Fibroblast of skin of left biceps (primary cell): ENCODE measurements at regions not wholly inside any gene's neighbourhood (a gene's known extent, or its start where the extent isn't known, plus 50 kb on each side); places are given as distances from the start of the nearest gene placed in this dataset.

Experiments
- DNase-seq, 2 experiments: peaks; one replicate each; pipeline ENCODE4 v3.0.0-alpha.2; 2013; ENCODE audit warnings: low read depth in 2 of 2

DNA sequence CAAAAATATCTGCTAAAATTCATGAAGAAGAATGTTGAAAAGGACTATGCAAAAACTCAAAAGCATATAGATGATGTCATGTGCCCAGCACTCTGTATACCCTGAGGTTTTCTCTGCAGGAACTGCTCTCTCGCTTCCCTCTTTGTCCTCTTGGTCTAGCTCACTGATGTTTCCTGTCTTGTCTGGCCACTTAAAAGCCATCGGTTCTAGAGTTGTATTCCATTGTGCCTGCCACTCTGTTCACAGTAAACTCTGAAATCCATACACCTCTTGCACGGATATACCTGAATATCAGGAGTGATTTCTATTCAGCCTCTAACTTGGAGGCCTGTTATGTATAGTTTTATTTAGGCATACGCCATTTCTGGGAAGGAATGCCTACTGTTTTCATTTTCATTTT is 101.0 kb upstream of the CNTNAP4 start:
- no peak for DNase-seq

DNA sequence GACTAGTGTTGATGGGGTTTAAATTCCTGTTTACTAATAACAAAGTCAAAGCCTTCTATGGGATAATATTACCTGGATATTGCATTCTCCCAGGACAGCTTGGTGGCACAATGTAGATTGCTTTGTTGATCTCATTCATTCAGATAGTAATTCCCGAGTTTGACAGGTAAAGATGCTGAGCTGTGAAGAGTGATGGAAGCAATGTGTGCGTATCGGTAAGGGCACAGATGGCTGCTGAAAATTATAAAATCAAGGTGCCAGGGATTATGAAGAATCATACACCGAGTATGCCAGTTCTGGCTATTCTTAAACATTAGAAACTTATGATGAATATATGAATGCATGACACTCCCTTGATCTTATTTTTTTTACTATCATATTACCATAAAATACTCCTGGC is 100.6 kb upstream of the CNTNAP4 start:
- no peak for DNase-seq

DNA sequence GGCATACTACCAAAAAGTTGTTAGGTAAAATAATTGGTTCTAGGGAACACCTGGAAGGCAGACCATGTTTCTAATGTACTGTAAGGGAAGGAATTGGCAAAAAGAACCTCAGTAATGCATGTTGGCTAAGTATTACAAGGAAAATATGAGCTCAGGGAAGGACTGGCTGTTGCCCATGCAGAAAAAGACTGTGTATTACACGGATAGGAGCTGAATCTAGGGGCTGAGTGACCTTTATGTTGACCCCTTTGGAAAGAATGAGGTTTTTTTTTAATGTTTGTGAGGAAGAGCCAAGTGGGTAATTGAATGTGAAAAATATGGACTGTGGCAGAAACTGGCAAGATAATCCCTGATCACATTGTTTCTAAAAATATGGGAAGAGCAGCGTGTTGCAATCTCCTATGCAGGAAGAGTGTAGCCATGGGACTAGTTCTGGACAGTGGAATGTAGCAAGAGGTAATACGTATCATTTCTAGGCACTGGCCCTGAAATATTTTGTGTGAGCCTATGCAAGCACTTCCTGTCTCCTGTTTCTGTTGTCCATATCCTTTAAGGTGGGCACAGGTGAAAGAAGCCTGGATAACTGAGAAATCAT is 95.1 kb upstream of the CNTNAP4 start:
- no peak for DNase-seq

DNA sequence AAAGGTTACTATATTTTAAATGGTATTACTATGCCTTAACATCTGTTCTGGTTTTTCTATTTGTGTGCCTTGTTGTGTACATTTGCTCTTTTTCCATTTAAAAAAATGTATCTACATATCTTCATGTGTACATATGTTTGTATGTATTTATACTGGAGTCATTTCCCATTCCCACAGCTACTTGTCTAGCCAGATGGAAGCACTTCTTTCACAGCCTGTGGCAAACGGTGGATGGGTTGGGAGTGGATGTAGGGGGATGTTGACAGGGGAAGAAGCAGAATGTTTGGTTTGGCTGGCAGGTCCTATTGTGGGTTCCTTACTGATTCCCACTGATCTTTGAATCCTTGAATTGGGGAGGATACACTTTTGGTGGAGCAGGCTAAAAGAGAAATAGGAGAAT is 93.6 kb upstream of the CNTNAP4 start:
- no peak for DNase-seq

DNA sequence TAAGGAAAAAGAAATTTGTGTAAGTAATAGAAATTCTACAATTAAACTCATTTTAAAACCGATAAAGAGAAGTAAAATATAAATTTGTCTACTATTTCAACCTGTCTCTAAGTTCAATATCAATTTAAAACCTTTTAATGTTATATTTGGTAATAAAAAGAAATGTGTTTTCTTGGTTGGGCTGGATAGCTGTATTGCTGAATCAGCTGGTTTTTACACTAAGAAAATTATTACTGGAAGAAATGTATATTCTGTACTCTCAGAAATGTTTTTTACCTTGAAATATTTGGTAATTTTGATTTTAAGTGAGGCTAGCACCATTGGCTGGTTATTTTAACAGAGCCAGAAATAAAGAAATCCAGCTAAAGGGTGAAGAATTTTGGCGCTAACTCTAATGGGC is 87.1 kb upstream of the CNTNAP4 start:
- no peak for DNase-seq

DNA sequence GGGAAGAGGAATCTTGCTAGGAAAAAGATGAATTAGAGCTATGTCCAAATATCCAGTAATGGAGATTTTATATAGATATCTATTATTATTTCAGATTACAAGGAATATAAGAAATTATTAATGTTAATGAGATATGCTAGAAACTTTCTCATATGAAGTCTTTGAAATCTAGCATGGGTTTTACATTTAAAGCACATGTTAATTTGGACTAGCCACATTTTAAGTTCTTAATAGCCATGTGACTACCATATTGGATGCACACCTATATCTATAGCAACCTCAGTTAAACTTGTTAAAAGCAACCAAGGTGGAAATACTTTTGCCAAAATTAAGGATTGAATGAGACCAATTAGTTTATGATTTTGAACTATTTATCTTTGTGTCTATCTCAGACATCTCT is 86.7 kb upstream of the CNTNAP4 start:
- no peak for DNase-seq

DNA sequence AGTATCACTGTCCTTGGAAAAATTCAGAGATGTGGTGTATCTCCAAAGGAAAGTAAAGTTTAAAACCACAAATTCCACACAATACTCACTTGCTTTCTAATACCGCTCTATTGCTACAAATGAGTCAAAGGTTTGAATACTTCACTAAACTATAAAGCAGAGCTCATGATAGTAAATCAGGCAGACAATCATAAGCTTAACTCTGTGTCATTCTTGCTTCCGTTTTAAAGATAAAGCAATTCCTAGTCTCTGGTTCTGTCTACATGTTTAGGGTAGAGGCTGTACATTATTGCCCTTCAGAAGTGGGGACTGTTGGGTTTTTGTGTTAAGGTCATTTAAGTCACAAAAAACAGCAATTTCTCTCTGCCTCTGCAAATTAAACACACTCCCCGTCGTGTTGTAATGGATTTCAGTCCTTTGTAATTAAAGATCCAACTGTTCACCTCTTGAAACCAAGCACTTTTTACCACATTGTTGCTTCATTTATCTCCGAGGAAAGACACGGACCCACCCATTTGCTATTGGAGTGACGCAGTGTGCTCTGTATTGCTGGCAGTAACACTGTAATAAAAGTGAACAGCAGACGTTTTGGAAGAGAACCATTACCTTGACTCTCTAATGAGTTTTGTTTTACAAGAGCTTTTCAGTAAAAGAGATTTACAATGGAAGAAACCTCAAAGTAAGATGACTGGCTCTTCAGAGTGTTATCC is 83.1 kb upstream of the CNTNAP4 start:
- no peak for DNase-seq

DNA sequence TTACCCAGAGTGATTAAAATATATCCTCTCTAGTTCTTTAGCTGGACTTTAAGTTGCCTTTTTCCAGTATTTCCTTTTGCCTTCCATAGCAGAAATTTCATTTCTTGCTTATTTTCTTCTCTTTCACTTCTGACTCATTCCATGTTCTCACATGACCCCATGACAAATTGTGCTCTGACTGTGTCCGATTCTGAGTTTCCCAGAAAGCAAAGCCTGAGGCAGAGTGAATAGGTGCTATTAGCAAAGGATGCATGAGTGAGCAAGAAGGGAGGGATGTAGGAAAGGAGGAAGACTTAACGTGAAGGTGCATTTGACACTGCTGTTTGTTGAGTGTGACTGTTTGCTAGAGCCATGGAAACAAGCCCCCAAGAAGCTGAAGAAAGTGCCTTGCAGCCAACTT is 82.6 kb upstream of the CNTNAP4 start:
- no peak for DNase-seq

DNA sequence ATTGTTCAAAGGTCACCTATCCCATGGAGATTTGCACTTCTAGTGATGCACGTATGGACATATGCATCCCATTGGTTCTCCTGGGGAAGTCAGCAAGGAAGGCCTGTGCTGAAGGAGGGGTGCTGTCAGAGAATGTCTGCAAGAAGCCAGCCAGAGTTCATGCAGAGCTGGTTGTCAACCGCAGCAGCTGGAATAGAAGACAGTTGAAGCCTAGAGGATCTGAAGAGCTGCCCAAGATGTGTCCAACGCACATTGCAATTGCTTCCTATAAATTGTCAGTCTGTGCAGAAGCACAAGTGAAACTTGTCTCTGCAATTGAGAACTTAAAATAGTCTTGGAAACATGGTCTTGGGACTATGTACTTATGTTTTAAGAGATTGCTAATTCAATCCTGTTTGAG is 82.1 kb upstream of the CNTNAP4 start:
- no peak for DNase-seq

DNA sequence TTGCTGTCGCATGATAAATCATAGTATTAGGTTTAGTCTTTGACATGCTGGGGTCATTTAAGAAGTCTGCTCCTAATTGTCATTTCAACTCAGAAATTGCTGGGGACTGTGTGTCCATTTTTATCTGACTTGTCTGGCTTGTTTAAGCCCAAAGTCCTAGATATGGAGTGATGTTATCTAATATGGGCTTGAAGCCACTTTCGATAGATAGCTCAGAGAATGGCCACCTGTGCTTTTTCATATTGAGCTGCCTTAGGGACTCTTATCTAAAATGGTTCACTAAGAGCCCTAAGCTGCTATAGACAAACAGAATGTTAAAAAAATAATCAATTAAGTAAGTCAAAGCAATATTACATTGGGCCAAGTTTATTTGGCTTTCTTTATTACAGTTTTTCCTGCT is 81.6 kb upstream of the CNTNAP4 start:
- no peak for DNase-seq

DNA sequence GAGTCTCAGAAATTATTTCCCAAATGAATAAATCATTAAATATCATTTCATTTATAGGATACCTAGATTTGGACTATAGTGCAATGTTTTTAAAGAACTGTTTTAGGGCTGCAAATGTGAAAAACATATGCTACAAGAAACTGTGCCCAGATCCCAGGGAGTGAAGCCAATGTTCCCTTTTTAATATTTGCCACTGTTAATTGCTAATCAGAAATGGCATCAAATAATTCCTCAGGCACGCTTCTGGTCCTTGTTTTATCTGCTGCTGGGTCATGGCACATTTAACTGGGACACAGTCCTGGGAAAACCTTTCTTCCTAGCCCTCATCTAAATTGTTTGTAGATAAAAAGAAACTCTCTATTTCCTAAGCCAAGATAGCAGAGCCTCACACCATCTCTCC is 79.3 kb upstream of the CNTNAP4 start:
- DNase-seq = no peak

DNA sequence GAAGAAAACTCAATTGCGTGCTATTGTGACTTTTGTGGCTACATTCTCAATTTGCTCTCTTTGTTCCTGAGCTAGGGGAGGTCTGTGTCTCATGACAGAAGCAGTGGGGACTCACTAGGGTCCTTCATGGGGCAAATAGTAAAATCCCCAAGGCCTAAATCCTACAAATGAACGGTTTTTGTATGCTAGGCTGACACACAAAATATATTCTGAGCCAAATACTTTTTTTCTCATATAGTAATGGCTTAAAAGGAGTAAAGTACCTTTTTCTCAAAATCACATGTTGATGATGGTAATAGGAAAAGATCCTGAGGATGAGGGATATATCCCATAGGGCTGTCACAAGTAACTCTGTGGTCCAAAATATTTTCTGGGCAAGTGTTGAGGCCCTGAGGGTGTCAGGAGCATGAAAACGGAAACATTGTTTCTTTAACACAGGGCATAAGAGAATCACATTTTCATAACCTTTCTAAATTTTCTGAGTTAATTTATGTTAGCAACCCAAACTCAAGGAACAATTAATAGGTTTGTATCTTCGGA is 77.5 kb upstream of the CNTNAP4 start:
- no peak for DNase-seq

DNA sequence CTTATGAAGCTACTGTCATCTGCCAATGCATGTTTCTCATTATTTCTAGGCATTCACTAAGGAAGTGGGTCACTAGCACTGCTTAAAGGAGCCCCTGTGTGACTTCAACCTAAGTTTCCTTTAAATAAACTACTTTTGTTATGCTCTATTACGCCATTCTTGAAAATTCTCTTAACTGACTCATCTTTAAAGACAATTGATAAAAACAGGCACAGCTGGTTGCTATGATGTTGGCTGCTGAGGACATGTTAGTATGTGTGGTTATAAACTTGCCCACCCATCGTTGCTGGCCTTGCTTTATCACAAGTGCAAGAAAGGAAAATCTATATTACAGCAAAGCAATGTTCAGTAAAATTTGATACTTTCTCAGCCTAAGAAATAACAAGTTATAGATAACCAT is 75.8 kb upstream of the CNTNAP4 start:
- DNase-seq = no peak

DNA sequence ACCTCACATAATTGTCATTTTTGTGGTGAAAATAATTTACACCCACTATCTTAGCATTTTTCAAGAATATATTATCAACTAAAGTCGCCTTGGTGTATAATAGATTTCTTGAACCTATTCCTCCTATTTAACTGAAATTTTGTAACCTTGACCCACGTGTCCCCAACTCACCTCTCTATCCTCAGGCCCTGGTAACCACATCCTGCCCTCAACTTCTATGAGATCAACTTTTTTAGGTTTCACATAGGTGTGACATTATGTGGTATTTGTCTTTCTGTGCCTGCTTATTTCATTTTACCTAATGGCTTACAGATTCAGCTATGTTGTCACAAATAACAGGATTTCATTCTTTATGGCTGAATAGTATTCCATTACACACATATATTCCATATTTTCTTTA is 73.0 kb upstream of the CNTNAP4 start:
- DNase-seq = no peak

DNA sequence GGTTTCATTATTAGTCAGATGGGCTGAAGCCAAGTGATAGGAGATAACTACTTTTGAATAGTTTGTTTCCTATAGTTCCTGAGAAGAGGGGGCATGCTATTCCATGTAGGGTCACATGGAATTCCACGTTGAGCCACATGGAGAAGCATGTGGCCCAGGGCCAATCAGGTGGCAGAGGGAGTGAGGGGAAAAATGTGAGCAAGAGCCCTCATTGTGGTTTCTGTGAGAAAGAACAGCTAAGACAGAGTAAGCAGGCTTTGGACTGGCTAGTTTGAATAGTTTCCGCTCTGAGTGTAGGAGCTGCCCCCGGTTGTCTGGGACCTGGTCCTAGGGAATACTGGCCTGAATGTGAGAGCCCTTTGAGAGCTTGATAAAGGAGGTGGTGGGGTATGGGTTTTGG is 69.9 kb upstream of the CNTNAP4 start:
- no peak for DNase-seq

DNA sequence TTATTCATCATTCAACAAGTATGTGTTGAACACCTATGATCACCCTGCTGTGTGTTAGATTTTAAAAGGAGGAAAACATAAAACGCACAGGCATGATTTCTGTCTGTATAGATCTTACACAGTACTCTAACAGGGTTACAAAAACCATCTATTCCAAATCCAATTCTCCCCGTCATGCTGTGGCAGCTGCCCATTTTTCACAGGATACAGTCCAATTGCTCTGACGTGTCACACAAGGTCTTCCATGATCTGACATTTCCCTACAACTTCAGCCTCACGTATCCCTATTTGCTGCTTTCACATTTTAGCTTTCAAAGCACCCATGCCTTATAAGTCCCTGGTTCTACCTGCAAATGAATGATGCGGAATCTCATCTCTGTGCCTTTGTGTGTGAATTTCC is 67.0 kb upstream of the CNTNAP4 start:
- no peak for DNase-seq

DNA sequence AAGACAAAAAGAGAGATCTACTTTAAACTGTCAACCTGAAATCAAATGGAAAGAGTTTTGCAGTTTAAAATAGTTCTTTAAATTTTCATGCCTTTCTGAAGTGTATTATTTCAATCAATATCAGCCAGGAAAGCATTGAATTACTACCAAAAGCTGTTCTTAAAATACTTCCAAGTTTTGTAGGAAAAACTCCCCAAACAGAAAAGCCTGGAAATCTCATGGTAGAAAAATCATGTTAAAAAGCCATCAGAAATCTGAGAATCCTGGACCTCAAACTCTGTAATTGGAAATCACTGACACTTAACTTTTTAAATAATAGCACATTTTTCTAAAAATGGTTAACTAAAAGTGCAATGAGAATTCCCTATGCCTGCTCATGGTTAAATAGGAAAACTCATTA is 63.3 kb upstream of the CNTNAP4 start:
- DNase-seq = no peak

DNA sequence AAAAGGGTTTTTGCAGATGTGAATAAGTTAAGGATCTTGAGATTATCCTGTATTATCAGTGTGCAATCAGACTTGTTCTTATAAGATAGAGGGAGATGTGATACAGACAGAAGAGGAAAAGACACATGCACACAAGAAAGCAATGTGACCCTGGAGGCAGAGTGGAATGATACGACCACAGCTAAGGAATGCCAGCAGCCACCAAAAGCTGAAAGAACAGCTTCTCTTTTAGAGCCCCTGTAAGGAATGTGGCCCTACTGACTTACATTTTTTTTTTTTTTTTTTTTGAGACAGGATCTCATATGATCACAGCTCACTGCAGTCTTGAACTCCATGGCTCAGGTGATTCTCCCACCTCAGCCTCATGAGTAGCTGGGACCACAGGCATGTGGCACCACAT is 62.3 kb upstream of the CNTNAP4 start:
- no peak for DNase-seq

DNA sequence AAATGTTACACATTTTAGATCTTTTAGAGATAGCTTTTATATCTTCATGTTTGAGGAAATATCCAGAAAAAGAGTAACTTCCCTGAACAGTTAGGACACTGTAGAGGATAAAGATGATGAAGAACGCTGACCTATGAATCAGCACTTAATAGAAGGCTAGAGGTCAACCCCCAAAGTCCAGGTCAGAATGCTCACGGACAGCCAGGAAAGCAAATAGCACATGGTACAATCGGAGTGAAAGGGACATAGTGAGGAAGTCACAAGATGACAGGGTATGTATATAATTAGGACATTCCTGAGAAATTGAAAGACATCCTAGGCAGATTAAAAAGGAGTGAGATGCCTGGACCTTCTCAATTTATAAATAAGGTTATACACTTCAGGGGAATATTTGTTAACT is 55.1 kb upstream of the CNTNAP4 start:
- DNase-seq = no peak

DNA sequence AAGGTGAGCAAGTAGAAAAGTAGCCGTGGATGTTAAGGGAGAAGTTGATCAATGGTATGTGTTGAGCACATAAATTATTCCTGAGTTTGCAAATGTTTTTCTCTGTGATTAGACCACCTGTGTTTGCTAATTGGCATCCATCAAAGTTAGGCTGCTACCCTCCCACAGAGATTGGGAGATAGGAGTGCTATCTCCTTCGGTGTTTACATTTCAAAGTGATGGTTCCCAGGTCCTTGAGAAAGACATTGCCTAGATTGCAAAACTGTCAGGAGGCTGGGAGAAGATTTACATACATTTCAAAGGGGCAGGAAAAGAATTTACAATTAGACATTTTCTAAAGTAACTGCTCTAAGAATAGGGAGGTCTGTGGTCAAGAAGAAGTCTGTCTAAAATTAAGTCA is 54.3 kb upstream of the CNTNAP4 start:
- no peak for DNase-seq

DNA sequence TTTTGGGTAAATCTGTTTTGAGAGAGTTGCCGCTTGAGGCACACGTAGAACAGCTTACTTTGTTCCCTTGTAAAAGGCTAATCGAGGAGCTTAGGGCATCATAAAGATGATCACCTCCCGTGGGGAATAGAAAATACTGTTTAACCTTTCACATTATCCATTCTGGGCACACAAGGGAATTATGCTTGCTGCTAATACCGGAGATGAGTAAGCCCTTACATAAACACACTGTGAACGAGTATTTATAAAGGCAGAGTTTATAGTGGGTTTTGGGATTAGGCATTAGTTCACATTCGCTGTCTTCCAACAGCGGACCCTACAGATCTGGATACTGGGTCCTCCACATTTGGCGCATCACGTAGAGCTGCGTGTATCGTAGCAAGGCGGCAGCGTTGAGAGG is 51.2 kb upstream of the CNTNAP4 start:
- DNase-seq = no peak

DNA sequence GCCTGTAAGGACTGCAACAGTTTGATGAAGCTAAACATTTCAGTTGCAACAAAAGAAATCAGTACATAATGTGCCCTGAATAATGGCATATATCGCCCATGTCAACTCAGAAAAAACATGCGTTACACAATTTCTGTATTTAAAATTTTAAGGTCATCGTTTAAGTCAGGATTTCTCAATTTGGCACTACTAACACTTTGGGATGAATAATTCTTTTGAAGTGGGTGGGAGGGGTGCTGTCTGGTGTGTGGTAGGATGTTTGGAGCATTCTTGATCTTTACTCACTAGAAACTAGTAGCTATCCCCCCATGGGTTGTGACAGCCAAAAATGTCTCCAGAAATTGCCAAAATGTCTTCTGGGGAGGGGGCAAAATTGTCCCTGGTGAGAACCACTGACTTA is 50.7 kb upstream of the CNTNAP4 start:
- no peak for DNase-seq
